Upper lobe of left lung (tissue), 4 donors: ENCODE measurements at regions not wholly inside any gene's neighbourhood (a gene's known extent, or its start where the extent isn't known, plus 50 kb on each side); places are given as distances from the start of the nearest gene placed in this dataset.
"Not testable (repeated sequence)": the region's sequence is repeated elsewhere in the genome, so short reads cannot be mapped to it uniquely, and the experiment has no call there.

Experiments used
- EP300 ChIP-seq, 4 donors: sonication (generic); formaldehyde crosslinking; IDR thresholded peaks; one replicate each; pipeline ENCODE4 v1.5.1; 2017; ENCODE audit warnings: antibody characterized with exemption in 4 of 4, control low read depth in 2 of 4
- POLR2A ChIP-seq, 4 donors: fragments of 450-650 bp; IDR thresholded peaks; one replicate each; pipeline ENCODE4 v1.5.1; 2016 to 2017; ENCODE audit warnings: antibody characterized with exemption in 4 of 4, mild to moderate bottlenecking in 2 of 4
- POLR2AphosphoS5 ChIP-seq, 2 donors: sonication (generic); formaldehyde crosslinking; IDR thresholded peaks; one replicate each; pipeline ENCODE4 v1.5.1; 2017; ENCODE audit warnings: antibody characterized with exemption in 2 of 2
- TF ChIP-seq, protein P1 (sequence below), 6 experiments: fragments of 450-650 bp in 4 of 6; fragments of 200-600 bp in 2 of 6; sonication (generic) in 2 of 6; IDR thresholded peaks; one replicate each; pipeline ENCODE4 v1.5.1; 2016 to 2019; ENCODE audit warnings: antibody characterized with exemption in 6 of 6

DNA sequence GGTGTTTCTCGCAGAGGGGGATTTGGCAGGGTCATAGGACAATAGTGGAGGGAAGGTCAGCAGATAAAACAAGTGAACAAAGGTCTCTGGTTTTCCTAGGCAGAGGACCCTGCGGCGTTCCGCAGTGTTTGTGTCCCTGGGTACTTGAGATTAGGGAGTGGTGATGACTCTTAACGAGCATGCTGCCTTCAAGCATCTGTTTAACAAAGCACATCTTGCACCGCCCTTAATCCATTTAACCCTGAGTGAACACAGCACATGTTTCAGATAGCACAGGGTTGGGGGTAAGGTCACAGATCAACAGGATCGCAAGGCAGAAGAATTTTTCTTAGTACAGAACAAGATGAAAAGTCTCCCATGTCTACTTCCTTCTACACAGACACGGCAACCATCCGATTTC is 75.6 kb upstream of the SOD1 start:
- TF ChIP-seq, protein P1, sequence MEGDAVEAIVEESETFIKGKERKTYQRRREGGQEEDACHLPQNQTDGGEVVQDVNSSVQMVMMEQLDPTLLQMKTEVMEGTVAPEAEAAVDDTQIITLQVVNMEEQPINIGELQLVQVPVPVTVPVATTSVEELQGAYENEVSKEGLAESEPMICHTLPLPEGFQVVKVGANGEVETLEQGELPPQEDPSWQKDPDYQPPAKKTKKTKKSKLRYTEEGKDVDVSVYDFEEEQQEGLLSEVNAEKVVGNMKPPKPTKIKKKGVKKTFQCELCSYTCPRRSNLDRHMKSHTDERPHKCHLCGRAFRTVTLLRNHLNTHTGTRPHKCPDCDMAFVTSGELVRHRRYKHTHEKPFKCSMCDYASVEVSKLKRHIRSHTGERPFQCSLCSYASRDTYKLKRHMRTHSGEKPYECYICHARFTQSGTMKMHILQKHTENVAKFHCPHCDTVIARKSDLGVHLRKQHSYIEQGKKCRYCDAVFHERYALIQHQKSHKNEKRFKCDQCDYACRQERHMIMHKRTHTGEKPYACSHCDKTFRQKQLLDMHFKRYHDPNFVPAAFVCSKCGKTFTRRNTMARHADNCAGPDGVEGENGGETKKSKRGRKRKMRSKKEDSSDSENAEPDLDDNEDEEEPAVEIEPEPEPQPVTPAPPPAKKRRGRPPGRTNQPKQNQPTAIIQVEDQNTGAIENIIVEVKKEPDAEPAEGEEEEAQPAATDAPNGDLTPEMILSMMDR (IDR thresholded peaks at IDR 0.05): not testable (repeated sequence)
- not testable (repeated sequence) for TF ChIP-seq POLR2AphosphoS5, POLR2A, EP300 (IDR thresholded peaks at IDR 0.05)
